ENCODE measurements at regions not wholly inside any gene's neighbourhood (a gene's known extent, or its start where the extent isn't known, plus 50 kb on each side); places are given as distances from the start of the nearest gene placed in this dataset.

DNA sequence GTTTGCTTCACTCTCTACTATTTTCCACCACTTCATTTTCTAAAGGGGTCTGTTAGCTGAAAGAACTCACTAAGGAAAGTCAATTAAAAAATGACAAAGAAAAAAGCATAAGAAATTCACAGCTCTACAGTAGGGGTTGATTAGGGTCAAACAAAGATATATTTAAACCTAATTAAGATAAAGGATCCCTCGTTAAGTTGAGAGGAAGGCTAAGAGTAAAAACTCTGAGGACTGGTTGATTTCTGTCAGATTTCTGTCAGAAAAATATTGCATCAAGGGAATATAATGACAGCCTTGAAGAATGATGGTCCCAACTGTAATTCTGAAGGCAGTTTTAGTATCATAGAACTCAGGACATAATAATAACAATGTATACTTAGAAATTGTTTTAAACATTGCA lies 218.0 kb downstream of the QDPR start:
- DNase-seq: no peak

- DNase-seq: no peak
These were observed 223.7 kb downstream of the QDPR start for GRCh38 chr4:17288151-17288550.

- DNase-seq: no peak
These were observed 225.0 kb downstream of the QDPR start for GRCh38 chr4:17286752-17287460.

DNA sequence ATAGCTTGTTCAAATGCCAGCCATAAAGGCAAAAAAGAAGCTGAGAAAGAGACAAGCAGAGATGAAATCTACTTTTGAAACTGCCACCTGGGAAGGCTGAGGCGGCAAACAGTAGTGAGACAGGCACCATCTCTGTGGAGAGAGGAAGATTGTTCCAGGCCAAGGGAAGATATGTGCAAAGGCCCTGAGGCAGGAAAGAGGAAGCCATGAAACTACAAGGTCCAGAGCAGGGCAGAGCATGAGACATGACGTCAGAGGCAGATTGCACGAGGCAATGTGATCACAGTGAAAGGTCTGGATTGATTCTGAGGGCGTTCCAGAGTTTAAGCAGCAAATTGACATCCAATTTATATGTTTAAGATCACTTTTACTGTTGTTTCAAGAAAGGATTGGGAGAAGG lies 226.1 kb downstream of the QDPR start:
- DNase-seq: no peak

GRCh38 chr4:17284323-17285175 lies 227.3 kb downstream of the QDPR start:
- DNase-seq: no peak

- DNase-seq: no peak
These were observed 228.1 kb downstream of the QDPR start for GRCh38 chr4:17283832-17284231.

DNA sequence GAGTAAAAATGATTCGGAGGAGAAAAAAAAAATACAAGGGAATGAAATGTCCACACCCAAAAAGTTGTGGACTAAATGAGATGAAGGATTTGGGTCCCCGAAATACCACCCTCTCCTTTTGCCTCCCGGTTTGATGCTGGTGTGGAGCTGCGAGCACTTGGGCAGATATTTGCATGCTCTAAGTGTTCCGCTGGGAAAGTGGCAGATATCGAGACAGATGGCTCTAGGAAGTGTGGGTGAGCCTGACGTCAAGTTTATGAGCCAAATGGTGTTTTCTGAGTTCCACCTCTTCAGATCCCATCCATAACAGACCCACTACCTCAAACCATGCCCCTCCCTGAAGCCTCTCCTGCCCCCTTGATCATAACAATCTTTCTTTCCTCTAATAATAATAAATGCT lies 228.6 kb downstream of the QDPR start:
- no peak for DNase-seq

GRCh38 chr4:17280261-17281018 lies 231.4 kb downstream of the QDPR start:
- DNase-seq: no peak

- peak; percentile 60 for DNase-seq
These were observed 235.1 kb downstream of the QDPR start for GRCh38 chr4:17276776-17277175.

- DNase-seq: peak; percentile 22
These were observed 236.1 kb downstream of the QDPR start for GRCh38 chr4:17275836-17276235.

DNA sequence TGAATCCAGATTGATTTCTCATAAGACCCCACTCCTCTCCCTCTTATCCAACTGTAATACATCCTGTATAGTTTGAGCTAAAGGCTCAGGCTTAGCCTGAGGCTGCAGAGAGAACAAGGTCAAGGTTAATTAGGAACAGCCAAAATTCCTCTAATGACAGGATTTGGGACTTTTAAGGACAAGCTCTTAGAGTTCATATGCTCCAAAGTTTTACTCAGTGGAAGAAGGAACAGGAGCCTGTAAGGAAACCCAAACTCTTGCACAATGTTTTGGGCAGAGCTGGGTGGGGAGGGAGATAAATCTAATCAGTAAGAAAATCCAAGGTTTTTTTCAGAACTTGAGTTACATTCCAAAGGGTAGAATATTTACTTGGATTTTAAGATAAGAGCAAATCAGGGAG lies 238.8 kb downstream of the QDPR start:
- DNase-seq: no peak

DNA sequence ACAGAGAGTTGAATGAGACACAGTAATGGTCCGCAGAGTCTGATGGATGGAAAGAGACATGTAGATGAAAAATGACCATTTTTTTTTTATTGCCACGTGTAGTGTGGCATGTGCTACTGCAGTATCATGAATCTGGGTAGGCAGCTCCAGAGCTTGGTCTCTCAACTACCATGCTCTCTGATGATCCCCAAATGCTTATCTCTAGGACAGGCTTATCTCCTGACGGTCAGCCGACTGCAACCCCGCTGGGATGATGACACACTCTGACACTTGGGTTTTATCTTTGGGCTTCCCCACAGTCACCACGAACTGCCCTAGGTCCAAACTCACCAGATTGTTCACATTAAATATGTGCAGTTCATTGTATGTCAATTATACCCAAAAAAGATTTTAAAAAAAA lies 239.7 kb downstream of the QDPR start:
- no peak for DNase-seq

DNA sequence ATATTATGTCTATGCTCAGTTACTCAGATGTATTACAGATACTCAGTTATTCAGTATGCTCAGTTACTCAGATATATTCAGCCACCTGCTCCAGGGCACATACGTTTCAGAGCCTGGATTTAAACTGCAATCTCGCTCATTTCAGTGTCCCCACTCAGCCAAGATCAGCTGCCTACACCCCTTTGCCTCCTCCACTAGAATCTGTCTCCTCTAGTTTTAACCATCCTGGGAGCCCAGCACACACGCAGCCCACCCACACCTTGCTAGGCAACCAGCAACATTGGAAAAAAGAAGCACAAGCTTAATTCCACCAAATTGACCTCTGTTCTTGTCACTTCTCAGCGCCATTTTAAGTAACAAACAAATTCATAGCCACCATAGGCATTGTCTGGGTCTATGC lies 246.2 kb downstream of the QDPR start:
- DNase-seq: no peak

- DNase-seq: no peak
These were observed 246.8 kb downstream of the QDPR start for GRCh38 chr4:17265139-17265538.

DNA sequence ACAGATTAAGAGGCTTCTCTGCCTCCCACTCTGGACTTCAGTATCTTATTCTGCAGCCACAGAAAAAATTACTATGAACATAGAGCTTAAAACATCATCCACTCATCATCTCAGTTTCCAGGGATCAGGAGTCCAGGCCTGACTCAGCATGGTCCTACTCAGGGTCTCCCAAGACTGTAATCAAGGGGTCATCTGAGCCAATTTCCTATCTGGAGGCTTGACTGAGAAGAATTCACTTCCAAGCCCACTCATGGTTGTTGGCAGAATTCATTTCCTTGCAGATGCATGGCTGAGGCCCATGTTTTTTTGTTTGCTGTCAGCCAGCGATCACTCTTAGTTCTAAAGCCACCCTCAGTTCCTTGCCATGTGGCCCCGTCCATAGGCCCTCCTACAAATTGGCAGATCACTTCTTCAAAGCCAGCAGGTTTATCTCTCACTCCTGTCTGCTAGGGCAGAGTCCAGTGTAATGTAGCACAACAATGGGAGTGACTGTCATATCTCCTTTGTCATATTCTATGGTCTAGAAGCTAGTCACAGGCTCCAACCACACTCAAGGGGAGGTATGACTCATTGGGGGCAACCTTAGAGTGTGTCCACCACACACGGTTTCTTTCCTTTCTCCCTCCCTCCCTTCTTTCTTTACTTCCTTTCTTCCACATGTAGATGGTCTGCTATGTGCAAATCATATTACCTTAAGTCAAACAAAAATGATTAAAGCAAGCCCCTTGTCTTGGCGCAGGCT lies 251.6 kb downstream of the QDPR start:
- no peak for DNase-seq

- no peak for DNase-seq
These were observed 253.8 kb downstream of the QDPR start for GRCh38 chr4:17258106-17258505.

- DNase-seq: no peak
These were observed 259.8 kb downstream of the QDPR start for GRCh38 chr4:17252131-17252530.

DNA sequence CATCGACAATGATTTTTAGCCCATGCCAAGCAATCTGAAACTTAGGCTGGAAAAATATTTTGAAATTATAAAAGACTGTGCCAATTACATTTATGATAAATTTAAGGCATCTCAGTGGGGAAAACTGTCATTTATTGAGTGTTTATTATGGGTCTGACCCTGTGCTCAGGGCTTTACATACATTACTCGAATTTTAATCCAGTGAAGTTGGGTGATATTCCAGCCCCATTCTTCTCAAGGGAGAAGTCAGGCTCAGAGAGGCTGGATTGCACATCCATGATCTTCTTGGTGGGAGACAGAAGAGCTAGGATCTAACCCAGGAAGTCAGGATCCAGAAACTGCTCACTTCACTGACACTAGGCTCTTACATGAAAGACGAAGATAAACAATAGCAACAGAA lies 260.8 kb downstream of the QDPR start:
- DNase-seq: no peak

GRCh38 chr4:17250591-17250990 lies 261.3 kb downstream of the QDPR start:
- DNase-seq: no peak

DNA sequence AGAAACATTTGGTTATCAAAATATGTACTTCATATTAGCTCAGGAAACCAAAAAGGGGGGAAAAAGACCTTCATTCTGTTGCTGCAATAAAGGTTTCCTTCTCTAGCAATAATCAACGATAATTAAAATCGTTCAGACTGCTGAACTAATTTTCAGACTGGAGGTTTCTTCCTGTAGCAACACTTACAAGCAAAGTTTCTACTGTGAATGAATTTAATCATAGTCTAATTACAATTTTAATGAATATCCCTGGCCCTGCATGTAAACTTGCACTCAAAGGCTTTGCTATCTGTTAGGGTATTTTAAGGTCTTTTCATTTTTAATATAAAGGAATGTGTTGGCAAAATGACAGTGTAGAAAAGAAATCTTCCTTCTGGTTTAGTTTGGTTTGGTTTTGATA lies 265.2 kb downstream of the QDPR start:
- no peak for DNase-seq

DNA sequence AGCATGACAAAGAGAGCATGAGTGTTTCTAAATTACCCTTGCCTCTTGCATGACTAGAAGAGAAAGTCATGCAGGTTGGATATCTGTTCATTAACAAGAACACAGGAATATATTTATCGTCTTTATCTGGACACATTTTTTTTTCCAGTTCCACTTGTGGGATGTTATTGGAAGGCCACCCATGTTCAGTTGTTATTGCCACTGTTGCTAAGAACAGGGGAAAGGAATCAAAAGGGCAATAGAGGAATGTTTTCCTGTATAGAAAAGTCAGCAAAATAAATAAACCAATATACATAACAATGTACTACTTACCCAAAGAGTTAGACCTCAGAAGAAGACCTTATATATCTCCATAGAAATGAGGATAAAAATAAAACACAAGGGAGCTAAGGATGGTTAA lies 270.1 kb downstream of the QDPR start:
- DNase-seq: no peak

DNA sequence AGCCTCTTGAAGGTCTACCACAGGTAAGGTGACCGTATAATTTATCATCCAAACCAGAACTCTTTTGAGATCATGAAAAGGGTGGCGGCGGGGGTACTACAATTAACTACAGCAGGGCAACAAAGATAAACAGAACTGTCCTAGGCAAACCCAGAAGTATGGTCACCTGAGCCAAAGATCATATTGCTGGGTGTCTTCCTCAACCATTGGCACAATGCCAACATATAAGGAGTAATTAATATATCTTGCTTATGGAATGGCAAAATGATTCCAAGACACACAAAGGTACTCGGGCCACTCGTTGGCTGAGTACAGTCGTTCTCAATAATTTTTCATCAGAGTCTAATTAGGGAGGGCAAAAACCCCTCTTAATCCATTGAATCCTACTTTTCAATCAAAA lies 273.3 kb downstream of the QDPR start:
- no peak for DNase-seq

GRCh38 chr4:17236686-17237085 lies 275.2 kb downstream of the QDPR start:
- peak; percentile 79 for DNase-seq

All from fibroblast of skin of abdomen (primary cell).